ENCODE measurements at regions not wholly inside any gene's neighbourhood (a gene's known extent, or its start where the extent isn't known, plus 50 kb on each side); places are given as distances from the start of the nearest gene placed in this dataset.

GRCh38 chr4:101439926-101440325, 92.6 kb upstream of the PPP3CA start:
- H3F3A ChIP-seq (ENCODE audit: low read depth): no peaks in the 10 kb centered on the region
- H3K79me2 ChIP-seq (ENCODE audit: insufficient read depth, low read length): no peaks in the 10 kb centered on the region
- H3K36me3 ChIP-seq (ENCODE audit: insufficient read depth, low read length): no peaks in the 10 kb centered on the region
- H3K27me3 ChIP-seq (ENCODE audit: insufficient read depth, low read length, poor library complexity, severe bottlenecking): no peaks in the 10 kb centered on the region
- no peak overlapping the region for H3K4me2 ChIP-seq (ENCODE audit: low read depth, low read length, poor library complexity, severe bottlenecking)
- no peak overlapping the region for H3K9ac ChIP-seq (ENCODE audit: low read depth, low read length, poor library complexity, severe bottlenecking)
- no peak overlapping the region for H2AFZ ChIP-seq (ENCODE audit: low read length)
- no peaks in the 10 kb centered on the region for H3K4me1 ChIP-seq (ENCODE audit: insufficient read depth, low read length, poor library complexity, severe bottlenecking)
- no peaks in the 10 kb centered on the region for H4K20me1 ChIP-seq (ENCODE audit: insufficient read depth, low read length, poor library complexity, severe bottlenecking)
- no peaks in the 10 kb centered on the region for H3K9me2 ChIP-seq (replicated peaks; ENCODE audit: low read depth, low read length)
- no peaks in the 10 kb centered on the region for H3K9me3 ChIP-seq (ENCODE audit: insufficient read depth, low read depth, low read length)
- H3K4me3 ChIP-seq (ENCODE audit: low read length, poor library complexity, severe bottlenecking): no peak overlapping the region
- TF ChIP-seq EZH2phosphoT487 (IDR thresholded peaks at IDR 0.05; ENCODE audit: borderline replicate concordance) (no peak), CTCF (conservative IDR thresholded peaks at IDR 0.05; ENCODE audit: low read length) (no peak)

- Histone ChIP-seq H2AFZ (ENCODE audit: low read length) (no peak overlapping the region), H3K9ac (ENCODE audit: low read depth, low read length, poor library complexity, severe bottlenecking) (no peak overlapping the region), H3K4me1 (ENCODE audit: insufficient read depth, low read length, poor library complexity, severe bottlenecking) (peaks cover 31% of the 10 kb centered on the region), H3F3A (ENCODE audit: low read depth) (peaks cover 6% of the 10 kb centered on the region; the same call in 1 of the 2 replicates), H3K4me3 (ENCODE audit: low read length, poor library complexity, severe bottlenecking) (no peak overlapping the region), H4K20me1 (ENCODE audit: insufficient read depth, low read length, poor library complexity, severe bottlenecking) (no peaks in the 10 kb centered on the region), H3K9me3 (ENCODE audit: insufficient read depth, low read depth, low read length) (no peaks in the 10 kb centered on the region; the same call in 1 of the 2 replicates), H3K9me2 (replicated peaks; ENCODE audit: low read depth, low read length) (no peaks in the 10 kb centered on the region), H3K36me3 (ENCODE audit: insufficient read depth, low read length) (no peaks in the 10 kb centered on the region), H3K27me3 (ENCODE audit: insufficient read depth, low read length, poor library complexity, severe bottlenecking) (no peaks in the 10 kb centered on the region), H3K4me2 (ENCODE audit: low read depth, low read length, poor library complexity, severe bottlenecking) (no peak overlapping the region), H3K79me2 (ENCODE audit: insufficient read depth, low read length) (no peaks in the 10 kb centered on the region)
- TF ChIP-seq EZH2phosphoT487 (IDR thresholded peaks at IDR 0.05; ENCODE audit: borderline replicate concordance) (no peak), CTCF (conservative IDR thresholded peaks at IDR 0.05; ENCODE audit: low read length) (no peak)
These were observed 74.1 kb upstream of the PPP3CA start for GRCh38 chr4:101421386-101421785.

- Histone ChIP-seq H3K9ac (ENCODE audit: low read depth, low read length, poor library complexity, severe bottlenecking) (no peak overlapping the region), H2AFZ (ENCODE audit: low read length) (no peak overlapping the region), H3K9me2 (replicated peaks; ENCODE audit: low read depth, low read length) (no peaks in the 10 kb centered on the region), H3K4me1 (ENCODE audit: insufficient read depth, low read length, poor library complexity, severe bottlenecking) (peaks cover 31% of the 10 kb centered on the region), H3K9me3 (ENCODE audit: insufficient read depth, low read depth, low read length) (no peaks in the 10 kb centered on the region; the same call in 1 of the 2 replicates), H4K20me1 (ENCODE audit: insufficient read depth, low read length, poor library complexity, severe bottlenecking) (no peaks in the 10 kb centered on the region), H3K79me2 (ENCODE audit: insufficient read depth, low read length) (no peaks in the 10 kb centered on the region), H3K27me3 (ENCODE audit: insufficient read depth, low read length, poor library complexity, severe bottlenecking) (no peaks in the 10 kb centered on the region), H3K4me2 (ENCODE audit: low read depth, low read length, poor library complexity, severe bottlenecking) (peak overlapping the region; percentile 25), H3K4me3 (ENCODE audit: low read length, poor library complexity, severe bottlenecking) (no peak overlapping the region), H3K36me3 (ENCODE audit: insufficient read depth, low read length) (no peaks in the 10 kb centered on the region), H3F3A (ENCODE audit: low read depth) (peaks cover 6% of the 10 kb centered on the region; the same call in 1 of the 2 replicates)
- TF ChIP-seq CTCF (conservative IDR thresholded peaks at IDR 0.05; ENCODE audit: low read length): no peak
- no peak for TF ChIP-seq EZH2phosphoT487 (IDR thresholded peaks at IDR 0.05; ENCODE audit: borderline replicate concordance)
These were observed 73.3 kb upstream of the PPP3CA start for GRCh38 chr4:101420661-101421060.

All from Loucy (cell line).